HG03565 (cell line): ENCODE measurements at regions not wholly inside any gene's neighbourhood (a gene's known extent, or its start where the extent isn't known, plus 50 kb on each side); places are given as distances from the start of the nearest gene placed in this dataset.

Experiments
- ATAC-seq: cut with Tn5 transposase; IDR thresholded peaks from one replicate; pipeline ENCODE4 v1.9.1; 2021; ENCODE audit warnings: mild to moderate bottlenecking, moderate library complexity; ENCODE audit not compliant: unreplicated experiment

DNA sequence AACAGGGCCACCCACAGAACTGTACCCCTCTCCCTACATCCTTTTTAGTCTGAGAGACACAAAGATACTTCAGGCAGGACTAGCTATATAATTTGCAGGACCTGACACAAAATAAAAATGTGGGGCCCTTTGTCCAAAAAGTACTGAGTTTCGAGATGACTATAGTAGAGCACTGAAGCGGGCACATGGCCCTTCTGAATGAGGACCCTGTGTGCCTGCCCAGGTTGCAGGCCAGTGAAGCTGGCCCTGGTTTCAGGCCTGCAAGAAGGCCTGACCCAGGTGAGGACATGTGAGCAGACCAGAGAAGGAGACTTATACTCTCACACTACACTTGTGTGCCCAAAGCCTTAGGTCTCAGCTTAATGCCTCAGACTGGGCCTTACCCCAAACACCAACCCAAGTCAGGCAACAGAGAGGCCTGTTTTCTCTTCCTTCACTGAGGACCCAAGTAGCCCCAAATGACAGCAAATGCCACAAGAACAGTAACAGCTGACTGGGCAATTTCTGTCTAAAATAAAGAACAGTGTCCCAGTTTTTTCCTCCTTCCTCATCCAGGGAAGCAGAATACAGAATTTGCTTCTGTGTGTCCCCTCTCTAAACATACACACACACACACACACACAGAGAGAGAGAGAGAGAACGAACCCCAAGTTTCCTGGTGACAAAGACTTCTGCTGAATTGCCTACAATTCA, 100.9 kb upstream of the ARHGEF3 start:
- ATAC-seq: no peak

DNA sequence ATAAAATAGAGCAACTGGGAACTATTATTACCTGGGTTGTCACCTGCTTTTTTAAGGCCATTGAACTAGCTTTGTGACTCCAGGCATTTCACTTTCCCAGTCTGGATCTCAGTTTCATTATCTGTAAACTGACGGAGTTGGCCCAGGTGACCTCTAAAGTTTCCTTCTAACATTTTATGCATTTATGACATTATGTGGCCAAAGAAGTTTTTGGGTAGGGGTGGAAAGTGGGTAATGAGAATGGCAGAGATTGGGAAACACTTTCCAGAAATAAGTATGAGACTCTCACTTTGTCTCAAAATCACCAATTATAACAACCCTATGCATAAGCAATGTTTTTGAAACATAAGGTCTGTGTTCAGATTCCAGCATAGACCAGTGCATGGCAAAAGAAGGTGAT, 99.1 kb upstream of the ARHGEF3 start:
- no peak for ATAC-seq

DNA sequence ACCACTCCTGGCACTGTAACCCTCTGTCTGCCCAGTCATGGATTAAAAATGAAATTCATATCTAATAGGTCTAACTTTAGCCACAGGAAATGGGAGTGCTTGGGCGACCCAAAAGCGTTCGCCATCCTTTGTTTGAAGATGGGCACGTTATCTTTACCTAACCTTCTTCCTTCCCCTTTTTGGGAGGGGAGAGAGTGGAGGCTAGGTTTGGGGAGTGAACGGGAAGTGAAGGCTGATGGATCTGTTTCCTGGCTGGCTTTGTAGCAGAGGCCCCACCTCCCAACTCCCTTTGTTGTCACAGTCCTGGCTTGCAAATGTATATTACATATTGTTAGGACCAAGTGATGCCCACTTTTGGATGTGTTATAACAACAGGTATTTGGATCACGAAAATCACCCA, 98.1 kb upstream of the ARHGEF3 start:
- ATAC-seq: no peak

DNA sequence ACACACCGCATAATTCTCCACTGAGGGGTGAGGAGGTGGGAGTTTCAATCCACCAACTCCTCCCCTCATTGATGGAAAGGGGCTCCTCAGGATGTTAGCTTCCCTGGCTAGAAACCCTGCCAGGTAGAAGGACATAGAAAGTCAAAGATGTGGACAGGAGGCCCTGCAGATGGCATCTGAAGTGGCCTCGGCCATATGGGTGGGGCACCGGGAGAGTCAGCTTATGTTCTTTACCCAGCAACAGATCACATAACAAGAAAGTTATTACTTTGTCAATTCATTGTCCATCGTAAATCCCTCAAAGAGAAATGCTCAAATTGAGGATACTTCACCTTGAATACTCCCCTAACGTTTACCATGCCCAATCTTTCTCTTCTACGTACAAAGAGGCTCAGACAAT, 97.3 kb upstream of the ARHGEF3 start:
- no peak for ATAC-seq

DNA sequence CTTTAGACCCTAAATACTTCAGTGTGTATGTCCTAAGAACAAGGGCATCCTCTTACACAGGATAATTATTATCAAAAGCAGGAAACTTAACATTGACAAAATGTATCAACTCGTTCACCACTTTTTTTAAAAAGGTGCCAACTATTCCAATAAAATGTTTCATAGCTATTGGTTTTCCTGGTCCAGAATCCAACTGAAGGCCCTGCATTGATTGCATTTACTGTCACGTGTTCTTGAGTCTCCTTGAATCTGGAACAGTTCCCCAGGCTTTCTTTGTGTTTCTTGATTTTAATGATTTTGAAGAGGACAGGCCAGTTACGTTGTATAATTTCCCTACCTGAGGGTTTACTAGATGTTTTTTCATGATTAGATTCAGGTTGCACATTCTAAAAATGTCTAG, 94.6 kb upstream of the ARHGEF3 start:
- no peak for ATAC-seq

DNA sequence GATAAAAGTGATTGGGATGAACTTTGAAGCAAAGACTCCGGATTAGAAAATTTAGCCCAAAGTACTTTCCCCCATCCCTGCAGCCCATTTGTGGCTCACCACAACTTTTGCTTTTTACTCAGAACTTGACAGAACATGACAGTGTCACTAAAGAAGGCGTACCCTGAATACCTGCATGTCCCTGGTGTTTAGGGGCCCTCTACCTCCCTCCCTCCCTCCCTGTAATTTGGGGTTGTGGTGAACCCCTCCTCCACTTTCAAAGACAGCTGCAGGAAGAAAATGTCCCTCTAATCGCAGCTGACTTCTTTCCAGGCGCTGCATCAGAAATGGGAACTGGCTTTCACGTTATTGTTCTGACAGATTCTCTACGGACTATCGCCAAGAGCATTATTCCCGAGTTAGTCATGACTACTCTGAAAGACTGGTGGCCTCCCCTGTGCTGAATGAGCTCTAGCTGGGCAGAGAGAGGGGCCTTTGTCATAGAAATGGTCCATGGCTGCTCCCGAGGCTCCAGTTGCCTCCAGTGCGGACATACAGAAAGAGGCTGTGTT, 93.2 kb upstream of the ARHGEF3 start:
- peak; percentile 64 for ATAC-seq

DNA sequence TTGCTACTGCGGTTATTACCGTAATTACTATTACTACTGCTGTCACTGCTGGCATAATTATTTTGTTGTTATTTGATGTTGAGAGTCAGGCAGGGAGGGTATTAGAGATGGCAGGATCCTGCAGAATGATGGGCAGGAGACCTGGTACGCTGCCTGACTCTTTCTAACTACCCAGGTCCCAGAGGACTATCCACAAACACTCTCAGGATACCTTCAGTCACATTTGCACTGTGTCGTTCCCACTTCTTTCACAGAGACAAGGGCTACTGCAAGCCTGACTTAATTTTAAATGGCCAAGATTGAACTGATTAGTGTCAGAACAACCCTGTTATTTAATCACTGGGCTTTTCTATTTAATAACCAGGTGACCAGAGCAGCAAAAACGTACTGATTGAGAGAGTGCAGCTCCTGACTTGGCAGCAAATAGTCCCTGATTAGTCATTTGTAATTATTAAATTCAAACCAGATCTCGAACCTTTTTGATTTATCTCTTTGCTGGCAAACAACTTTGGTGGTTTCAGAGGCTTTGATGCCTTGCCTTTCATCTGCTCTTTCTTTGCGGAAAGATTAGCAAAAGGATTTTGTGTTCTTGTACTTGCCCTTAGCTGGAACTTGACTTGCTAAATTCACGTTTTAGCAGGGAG, 88.8 kb upstream of the ARHGEF3 start:
- ATAC-seq: no peak

DNA sequence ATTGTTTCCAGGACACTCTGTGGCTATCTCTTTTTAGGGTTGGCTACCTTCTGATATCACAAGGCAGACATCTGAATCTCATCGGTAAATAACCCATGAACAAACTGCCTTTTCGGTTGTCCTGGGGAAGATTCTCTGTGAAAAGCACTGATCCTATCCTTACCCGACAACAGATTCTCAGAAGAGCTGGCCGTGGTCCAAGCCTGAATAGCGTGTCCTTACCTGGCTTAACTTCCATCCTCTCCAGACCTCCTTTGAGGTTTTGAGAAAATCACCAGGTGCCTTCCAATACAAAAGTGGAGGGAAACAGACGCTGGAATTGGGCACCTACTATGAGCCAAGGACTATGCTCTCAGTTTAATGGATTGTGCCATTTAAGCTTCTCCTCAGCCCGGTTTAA, 87.4 kb upstream of the ARHGEF3 start:
- no peak for ATAC-seq

DNA sequence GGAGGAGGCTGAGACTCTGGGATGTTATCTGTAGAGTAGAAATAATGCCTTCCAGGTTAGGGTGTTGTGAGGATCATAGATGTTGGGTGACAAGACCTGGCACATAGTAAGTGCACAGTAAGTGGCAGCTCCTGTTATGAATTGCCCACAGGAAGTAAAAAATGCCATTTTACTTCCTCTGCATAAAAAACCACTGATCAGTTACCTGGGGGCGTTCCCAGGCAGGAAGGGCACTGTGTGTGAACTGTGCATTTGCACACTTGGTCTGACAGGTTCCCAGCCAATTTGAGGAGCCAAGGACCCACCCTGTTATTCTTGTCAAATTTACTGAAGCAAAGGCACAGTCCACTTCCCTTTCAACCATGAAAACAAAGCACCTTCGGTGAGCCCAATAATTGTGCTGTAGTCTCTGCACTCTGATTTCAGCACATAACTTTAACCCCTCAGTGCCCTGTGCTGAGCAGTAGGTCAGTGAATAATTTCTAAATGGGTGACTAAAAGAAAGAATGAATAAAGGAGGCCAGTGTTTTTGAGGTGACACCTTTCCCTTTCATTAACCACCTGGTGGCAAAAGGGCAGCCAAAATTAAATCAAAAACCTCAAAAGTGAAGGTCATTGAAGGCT, 85.8 kb upstream of the ARHGEF3 start:
- ATAC-seq: no peak

DNA sequence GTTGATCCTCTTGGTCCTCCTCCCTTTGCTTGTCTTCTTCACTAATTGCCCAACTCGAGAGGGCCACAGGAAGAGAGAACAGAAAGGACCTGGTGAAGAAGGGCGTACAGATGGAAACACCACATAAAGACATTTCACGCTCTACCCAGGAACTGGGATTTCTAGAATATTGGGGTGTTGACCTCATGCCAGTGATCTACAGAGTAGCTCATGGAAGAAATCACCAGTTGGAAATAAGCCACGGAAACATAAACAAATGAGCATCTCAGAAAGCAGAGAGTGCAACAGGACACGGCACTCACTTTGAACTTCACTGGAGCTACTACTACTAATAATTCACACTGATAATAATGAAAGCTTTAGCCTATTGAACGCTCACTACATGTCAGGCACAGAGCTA, 84.6 kb upstream of the ARHGEF3 start:
- ATAC-seq: no peak

DNA sequence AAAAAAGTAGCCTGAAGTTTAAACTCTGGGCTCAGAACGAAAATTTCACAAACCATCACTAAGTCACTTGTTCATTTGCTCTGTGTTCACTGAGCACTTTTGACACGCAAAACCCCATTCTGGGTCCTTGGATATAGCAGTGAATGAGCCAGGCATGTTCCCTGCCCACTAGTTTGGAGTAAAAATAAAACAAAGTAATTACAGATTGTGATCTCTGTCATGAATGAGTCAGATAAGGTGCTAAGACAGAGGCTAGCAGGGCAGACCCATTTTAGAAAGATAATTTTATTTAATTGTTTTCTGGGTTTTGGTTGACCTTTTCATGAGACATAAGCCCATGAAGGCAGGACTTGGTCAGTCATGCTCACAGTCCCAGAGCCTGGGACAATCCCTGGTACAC, 84.1 kb upstream of the ARHGEF3 start:
- no peak for ATAC-seq

DNA sequence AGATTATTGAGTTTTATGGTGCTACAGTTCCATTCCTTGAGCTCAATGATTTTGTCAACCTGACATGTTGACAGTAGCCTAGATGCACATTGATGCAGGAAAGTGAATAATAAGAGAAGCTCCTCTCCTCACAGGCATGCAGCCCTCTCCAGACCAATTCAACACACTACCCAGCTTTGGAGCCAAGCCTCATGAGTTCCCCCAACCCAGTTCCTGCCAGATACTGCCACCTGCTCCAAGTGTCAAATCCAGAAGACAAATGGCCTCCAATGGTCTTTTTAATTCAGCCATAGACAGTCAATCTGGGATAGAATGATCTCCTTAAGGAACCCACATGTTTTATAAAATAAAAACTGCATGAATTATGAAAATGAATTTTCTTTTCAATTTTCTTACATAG, 83.7 kb upstream of the ARHGEF3 start:
- ATAC-seq: no peak

DNA sequence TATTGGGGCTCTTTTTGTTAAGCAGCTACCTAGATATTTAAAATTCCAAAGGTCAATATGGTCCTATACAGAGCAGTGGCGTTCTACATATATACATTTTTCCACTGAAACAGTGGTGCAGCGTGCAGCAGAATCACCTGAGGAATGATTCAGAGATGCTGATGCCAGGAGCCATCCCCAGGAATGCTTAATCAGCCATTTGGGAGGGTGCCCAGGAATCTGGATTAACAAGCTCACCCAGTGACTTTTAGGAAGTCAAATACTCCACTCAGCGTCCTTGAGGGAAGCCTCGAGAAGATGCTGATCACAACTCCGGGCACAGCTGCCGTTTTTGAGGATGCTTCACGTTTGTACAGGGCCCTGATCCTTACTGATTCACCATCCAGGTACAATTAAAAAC, 82.6 kb upstream of the ARHGEF3 start:
- no peak for ATAC-seq

DNA sequence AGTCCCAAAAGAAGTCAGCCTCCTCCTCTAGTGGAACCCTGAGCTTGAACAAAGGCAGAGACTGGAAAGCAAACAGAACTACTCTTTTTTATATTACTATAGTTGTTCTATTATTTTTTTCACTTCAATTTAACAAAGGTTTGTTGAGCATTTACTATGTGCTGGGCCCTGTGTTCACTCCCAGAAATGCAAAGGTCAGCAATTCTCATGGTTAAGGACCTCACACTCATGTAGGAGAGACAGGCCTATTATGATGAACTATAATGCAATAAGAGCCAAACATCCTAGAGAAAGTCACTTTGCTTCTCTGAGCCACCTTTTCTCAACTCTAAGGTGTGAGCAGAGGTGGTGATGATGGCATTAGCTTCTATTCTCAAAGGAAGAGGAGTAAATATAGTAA, 82.1 kb upstream of the ARHGEF3 start:
- no peak for ATAC-seq

DNA sequence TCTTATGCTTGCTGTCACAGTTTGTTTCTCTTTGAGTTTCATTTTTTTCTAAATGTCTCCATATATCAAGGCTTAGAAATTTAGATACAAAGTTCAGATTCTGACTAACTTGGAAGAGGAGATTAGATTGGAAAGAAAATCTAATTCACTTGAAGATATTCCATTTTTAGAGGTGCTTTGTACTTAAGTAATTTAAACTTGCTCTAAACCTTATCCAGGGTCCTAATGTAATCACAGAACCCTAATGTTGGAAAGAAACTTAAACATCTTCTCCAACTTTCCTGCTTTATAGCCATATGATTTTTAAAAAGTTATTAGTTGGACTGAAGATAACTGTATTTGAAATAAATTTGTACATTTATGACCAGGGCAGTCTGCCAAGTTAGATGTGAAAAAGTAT, 81.1 kb upstream of the ARHGEF3 start:
- ATAC-seq: no peak

DNA sequence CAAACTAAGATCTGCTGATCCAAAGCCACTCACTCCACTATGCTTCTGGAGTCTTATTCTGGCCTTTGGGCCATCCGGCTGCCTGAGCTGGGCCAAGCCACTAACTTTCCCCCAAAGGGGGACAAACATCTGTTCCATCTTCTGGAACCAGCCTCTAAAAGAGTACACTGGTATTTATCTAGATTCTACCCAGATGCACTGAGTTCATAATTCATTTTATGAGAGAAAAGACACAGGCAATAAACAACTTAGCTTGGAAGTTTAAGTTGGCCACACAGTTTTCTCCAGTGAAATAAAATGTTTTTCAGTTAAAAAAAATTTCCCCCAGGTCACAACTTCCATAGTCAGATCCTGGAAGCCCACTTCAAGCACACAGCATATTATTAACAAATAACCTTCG, 80.1 kb upstream of the ARHGEF3 start:
- no peak for ATAC-seq

DNA sequence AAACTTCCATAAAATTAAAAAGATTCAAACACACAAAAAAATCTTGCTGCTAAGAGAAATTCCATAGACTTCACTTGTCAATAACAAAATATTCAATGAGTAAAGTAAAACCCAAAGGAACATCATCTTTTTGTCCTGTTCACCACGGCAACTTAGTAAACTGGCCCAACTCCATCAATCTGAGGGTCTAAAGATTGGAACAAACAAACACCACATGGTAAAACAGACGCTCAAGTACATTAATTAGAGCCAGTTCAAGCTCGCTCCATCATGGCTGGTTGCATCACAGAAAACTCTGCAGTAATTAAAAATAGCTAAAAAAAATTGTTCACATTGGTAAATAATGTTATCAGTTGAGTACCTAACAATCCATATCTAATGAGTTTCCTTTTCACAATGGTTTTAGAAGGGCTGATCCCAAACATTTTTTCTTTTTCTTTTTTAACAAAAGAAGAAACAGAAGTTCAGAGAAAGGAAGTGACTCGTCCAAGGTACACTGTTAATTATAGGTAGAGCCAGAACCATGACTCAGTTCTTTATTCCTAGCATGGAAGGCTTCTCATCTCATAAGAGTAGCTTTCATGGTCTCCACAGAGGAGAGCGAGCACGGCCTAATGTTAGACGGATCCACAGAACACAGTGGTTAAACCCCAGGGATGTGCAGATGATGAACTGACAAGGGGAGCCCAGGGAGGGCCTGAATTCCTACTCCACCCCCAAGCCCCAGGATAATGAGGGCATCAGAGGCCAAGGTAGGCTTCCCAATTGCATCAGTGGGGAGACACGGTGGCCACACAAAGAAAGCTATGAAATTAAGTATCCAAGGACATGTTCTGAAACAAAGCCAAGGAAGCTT, 79.2 kb upstream of the ARHGEF3 start:
- ATAC-seq: no peak

DNA sequence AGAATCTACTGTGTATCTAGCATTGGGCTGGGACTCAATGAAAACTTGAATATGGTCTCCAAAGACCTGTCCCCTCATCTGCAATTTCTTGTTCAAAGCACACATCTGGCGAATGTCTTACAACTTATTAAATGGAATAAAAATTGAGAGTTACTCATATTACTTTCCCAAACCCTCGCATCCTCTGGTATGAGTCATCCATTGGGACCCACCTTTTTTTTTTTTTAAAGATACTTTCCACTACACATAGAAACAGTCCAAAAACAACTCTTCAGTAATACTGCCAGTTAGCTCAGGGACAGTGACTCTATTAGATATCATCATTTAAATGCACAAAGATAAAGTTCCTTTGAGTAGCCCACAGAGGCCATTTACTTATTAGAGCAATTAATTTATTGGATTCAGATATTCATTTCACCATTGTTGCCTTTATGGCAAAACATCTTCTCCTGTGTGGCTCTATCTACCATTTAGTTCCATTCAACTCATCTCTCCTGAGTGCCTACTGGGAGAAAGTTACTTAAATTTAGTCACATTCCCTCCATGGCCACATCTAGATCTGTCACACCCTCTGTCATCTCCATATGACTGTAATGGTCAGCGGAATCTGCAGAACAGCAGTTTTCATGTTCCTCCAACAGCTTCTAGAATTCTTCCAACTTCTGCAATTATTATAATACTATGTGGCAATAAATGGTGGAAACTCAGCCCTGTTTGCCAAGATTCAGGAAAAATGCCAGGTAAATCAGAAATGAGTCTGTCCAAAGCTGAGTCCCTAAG, 77.9 kb upstream of the ARHGEF3 start:
- no peak for ATAC-seq

DNA sequence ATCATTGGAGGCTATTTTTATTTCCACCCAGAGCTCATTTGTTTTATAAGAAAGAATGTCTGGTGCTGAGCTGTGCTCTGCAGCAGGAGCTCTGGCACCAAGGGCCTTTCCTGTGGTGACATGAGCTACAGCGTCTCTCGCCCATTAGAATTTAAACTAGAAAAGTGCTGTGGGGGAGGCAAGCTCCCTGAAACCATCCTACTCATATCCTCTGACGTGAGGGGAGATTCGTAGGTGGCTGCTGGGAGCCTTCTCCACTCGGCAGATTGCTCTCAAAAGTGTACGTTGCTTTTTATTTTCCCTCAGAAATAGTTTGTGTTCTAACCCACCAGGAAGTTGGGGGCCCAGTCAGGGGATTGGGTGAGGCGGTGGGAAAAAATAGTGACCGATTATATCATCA, 76.3 kb upstream of the ARHGEF3 start:
- no peak for ATAC-seq

DNA sequence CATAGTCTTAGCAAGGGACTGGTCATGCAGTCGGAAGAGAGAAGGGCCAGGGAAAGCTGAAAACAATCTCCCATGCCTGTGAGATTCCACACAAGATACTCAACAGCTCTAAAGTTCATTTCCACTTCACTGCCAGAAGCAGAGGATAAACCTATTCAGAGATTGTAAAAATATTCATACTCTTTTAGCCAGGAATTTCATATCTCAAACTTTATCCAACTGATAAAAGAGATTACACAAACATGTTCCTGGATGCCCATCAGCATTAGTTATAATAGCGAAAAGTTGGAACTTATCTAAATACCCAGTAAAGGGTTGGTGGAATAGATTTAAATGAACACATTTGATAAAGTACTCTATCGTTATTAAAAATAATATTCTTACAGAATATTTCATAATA, 75.2 kb upstream of the ARHGEF3 start:
- no peak for ATAC-seq

DNA sequence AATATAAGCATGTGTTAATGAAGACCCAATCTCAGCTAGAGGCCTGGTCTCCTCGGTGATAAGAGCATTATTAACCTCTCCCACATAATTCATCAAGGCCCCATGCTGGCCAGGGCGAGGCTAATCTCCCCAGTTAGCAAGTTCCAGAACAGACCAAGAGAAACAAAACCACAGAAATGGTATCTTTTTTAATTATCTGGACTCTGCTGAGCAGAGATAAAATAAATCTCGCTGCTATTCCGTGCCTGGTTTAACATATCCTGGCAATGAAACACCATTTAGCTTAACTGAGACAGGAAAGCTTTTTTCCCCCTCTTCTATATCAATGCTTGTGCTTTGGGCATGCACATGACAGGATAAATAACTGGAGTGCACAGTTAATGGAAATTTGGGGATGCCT, 72.5 kb upstream of the ARHGEF3 start:
- no peak for ATAC-seq
